Activated naive CD4-positive, alpha-beta T cell treated with anti-CD3 and anti-CD28 coated beads for 36 hours (primary cell): ENCODE measurements at regions not wholly inside any gene's neighbourhood (a gene's known extent, or its start where the extent isn't known, plus 50 kb on each side); places are given as distances from the start of the nearest gene placed in this dataset.
"Not testable (repeated sequence)": the region's sequence is repeated elsewhere in the genome, so short reads cannot be mapped to it uniquely, and the experiment has no call there.

ENCODE experiments used
- CTCF ChIA-PET: fragments of 350-600 bp; sonication (Branson Sonifier 250); formaldehyde crosslinking; loops from one replicate; lab custom pipeline; 2021; ENCODE audit warnings: antibody characterized with exemption; lab: Charles Lee
- DNase-seq: peaks from one replicate; pipeline ENCODE4 v3.0.0-alpha.2; 2020
- H3K27ac Mint-ChIP-seq: one replicate; pipeline ENCODE4 v1.8.0; 2021; ENCODE audit warnings: mild to moderate bottlenecking, mixed read lengths
- H3K27me3 Mint-ChIP-seq: one replicate; pipeline ENCODE4 v1.8.0; 2021; ENCODE audit warnings: low read depth, mixed read lengths
- H3K36me3 Mint-ChIP-seq: one replicate; pipeline ENCODE4 v1.8.0; 2021; ENCODE audit warnings: low read depth, mixed read lengths
- H3K4me1 Mint-ChIP-seq: one replicate; pipeline ENCODE4 v1.8.0; 2021; ENCODE audit warnings: low read depth, mixed read lengths
- H3K4me3 Mint-ChIP-seq: one replicate; pipeline ENCODE4 v1.8.0; 2021; ENCODE audit warnings: mild to moderate bottlenecking, moderate library complexity, mixed read lengths
- H3K9me3 Mint-ChIP-seq: one replicate; pipeline ENCODE4 v1.8.0; 2021; ENCODE audit warnings: mixed read lengths
- intact Hi-C: fragments of 100-400 bp; cut with micrococcal nuclease; formaldehyde crosslinking; loops from one replicate; pipeline ENCODE4 v1.15.1; 2023

GRCh38 chr17:37859451-37859850 is 64.8 kb upstream of the TBC1D3K start:
- H3K27ac Mint-ChIP-seq = no peak overlapping the region

GRCh38 chr17:37858391-37858790 is 65.8 kb upstream of the TBC1D3K start:
- H3K27ac Mint-ChIP-seq, H3K27me3 Mint-ChIP-seq, H3K9me3 Mint-ChIP-seq, H3K36me3 Mint-ChIP-seq, H3K4me3 Mint-ChIP-seq, CTCF ChIA-PET, H3K4me1 Mint-ChIP-seq, intact Hi-C loops, DNase-seq: not testable (repeated sequence)

More at GRCh38 chr17:37859451-37859850, 64.8 kb upstream of the TBC1D3K start:
- Mint-ChIP-seq H3K9me3 (peaks cover 8% of the 10 kb centered on the region), H3K36me3 (no peaks in the 10 kb centered on the region), H3K27me3 (no peaks in the 10 kb centered on the region), H3K4me3 (no peak overlapping the region), H3K4me1 (no peaks in the 10 kb centered on the region)
- CTCF ChIA-PET = no interaction called here
- intact Hi-C loops = no loop called here
- no peak for DNase-seq

- Mint-ChIP-seq H3K4me3 (no peak overlapping the region), H3K27ac (no peak overlapping the region), H3K4me1 (peaks cover 3% of the 10 kb centered on the region), H3K36me3 (no peaks in the 10 kb centered on the region), H3K9me3 (peaks cover 8% of the 10 kb centered on the region), H3K27me3 (no peaks in the 10 kb centered on the region)
- intact Hi-C loops = no loop called here
- no peak for DNase-seq
- CTCF ChIA-PET = no interaction called here
Measured at GRCh38 chr17:37856245-37856644, 68.0 kb upstream of the TBC1D3K start.

GRCh38 chr17:37849617-37849972 is 74.6 kb upstream of the TBC1D3K start:
- Mint-ChIP-seq H3K4me1 (peaks cover 17% of the 10 kb centered on the region), H3K4me3 (no peak overlapping the region), H3K9me3 (no peaks in the 10 kb centered on the region), H3K27ac (no peak overlapping the region), H3K36me3 (no peaks in the 10 kb centered on the region), H3K27me3 (peaks cover 6% of the 10 kb centered on the region)
- intact Hi-C loops = loop anchor here (1.0 kb wide), 1 partner anchor 75 kb away; no protein-coding TSS in a partner anchor
- CTCF ChIA-PET = no interaction called here
- no peak for DNase-seq

- H3K27ac Mint-ChIP-seq = no peak overlapping the region
- H3K9me3 Mint-ChIP-seq = no peaks in the 10 kb centered on the region
- peaks cover 6% of the 10 kb centered on the region for H3K27me3 Mint-ChIP-seq
- peaks cover 20% of the 10 kb centered on the region for H3K4me1 Mint-ChIP-seq
- peak; percentile 56 for DNase-seq
- H3K4me3 Mint-ChIP-seq = no peak overlapping the region
- H3K36me3 Mint-ChIP-seq = no peaks in the 10 kb centered on the region
- intact Hi-C loops = loop anchor here (1.0 kb wide), 1 partner anchor 75 kb away; no protein-coding TSS in a partner anchor
- CTCF ChIA-PET = interaction anchor here (1.1 kb wide), 1 partner anchor 57 kb away, joined by 3 read pairs; no protein-coding TSS in a partner anchor
Measured at GRCh38 chr17:37848690-37849616, 75.3 kb upstream of the TBC1D3K start.

- Mint-ChIP-seq H3K27ac (no peak overlapping the region), H3K4me1 (peaks cover 19% of the 10 kb centered on the region), H3K9me3 (no peaks in the 10 kb centered on the region), H3K36me3 (no peaks in the 10 kb centered on the region), H3K27me3 (peaks cover 6% of the 10 kb centered on the region), H3K4me3 (no peak overlapping the region)
- no peak for DNase-seq
- CTCF ChIA-PET = interaction anchor here (1.1 kb wide), 1 partner anchor 56 kb away, joined by 3 read pairs; no protein-coding TSS in a partner anchor
- intact Hi-C loops = no loop called here
Measured at GRCh38 chr17:37847811-37848331, 76.3 kb upstream of the TBC1D3K start.

GRCh38 chr17:37847102-37847501 is 77.1 kb upstream of the TBC1D3K start:
- DNase-seq = no peak
- Mint-ChIP-seq H3K4me3 (no peak overlapping the region), H3K9me3 (no peaks in the 10 kb centered on the region), H3K36me3 (no peaks in the 10 kb centered on the region), H3K27me3 (peaks cover 6% of the 10 kb centered on the region), H3K27ac (no peak overlapping the region), H3K4me1 (peaks cover 19% of the 10 kb centered on the region)
- CTCF ChIA-PET = interaction anchor here (0.6 kb wide), 1 partner anchor 1135 kb away, joined by 4 read pairs; no protein-coding TSS in a partner anchor
- intact Hi-C loops = no loop called here

- Mint-ChIP-seq H3K27ac (no peak overlapping the region), H3K27me3 (peaks cover 6% of the 10 kb centered on the region), H3K9me3 (no peaks in the 10 kb centered on the region), H3K36me3 (no peaks in the 10 kb centered on the region), H3K4me3 (no peak overlapping the region), H3K4me1 (peaks cover 19% of the 10 kb centered on the region)
- CTCF ChIA-PET = interaction anchor here (1.7 kb wide), 1 partner anchor 9 kb away, joined by 5 read pairs; no protein-coding TSS in a partner anchor
- intact Hi-C loops = no loop called here
- no peak for DNase-seq
Measured at GRCh38 chr17:37844977-37845293, 79.3 kb upstream of the TBC1D3K start.

- Mint-ChIP-seq H3K36me3 (no peaks in the 10 kb centered on the region), H3K27me3 (peaks cover 6% of the 10 kb centered on the region), H3K4me1 (peaks cover 19% of the 10 kb centered on the region), H3K9me3 (no peaks in the 10 kb centered on the region), H3K4me3 (no peak overlapping the region), H3K27ac (no peak overlapping the region)
- peak; percentile 72 for DNase-seq
- CTCF ChIA-PET = interaction anchor here (0.6 to 1.7 kb wide), 2 partner anchors 10 to 799 kb away, joined by 5 read pairs; no protein-coding TSS in a partner anchor
- intact Hi-C loops = no loop called here
Measured at GRCh38 chr17:37844158-37844976, 79.8 kb upstream of the TBC1D3K start.

GRCh38 chr17:37842401-37842800 is 81.8 kb upstream of the TBC1D3K start:
- peaks cover 7% of the 10 kb centered on the region for H3K4me1 Mint-ChIP-seq
- H3K4me3 Mint-ChIP-seq = no peak overlapping the region
- no peak for DNase-seq
- H3K27ac Mint-ChIP-seq = no peak overlapping the region
- peaks cover 11% of the 10 kb centered on the region for H3K27me3 Mint-ChIP-seq
- intact Hi-C loops = no loop called here
- H3K36me3 Mint-ChIP-seq = no peaks in the 10 kb centered on the region
- H3K9me3 Mint-ChIP-seq = no peaks in the 10 kb centered on the region
- CTCF ChIA-PET = no interaction called here

GRCh38 chr17:37841232-37841631 is 83.0 kb upstream of the TBC1D3K start:
- peaks cover 7% of the 10 kb centered on the region for H3K4me1 Mint-ChIP-seq

GRCh38 chr17:37840576-37840975 is 83.6 kb upstream of the TBC1D3K start:
- CTCF ChIA-PET = interaction anchor here (0.7 kb wide), 1 partner anchor 468 kb away, joined by 3 read pairs; no protein-coding TSS in a partner anchor
- Mint-ChIP-seq H3K9me3 (no peaks in the 10 kb centered on the region), H3K27ac (no peak overlapping the region), H3K4me1 (peaks cover 7% of the 10 kb centered on the region), H3K36me3 (no peaks in the 10 kb centered on the region), H3K27me3 (peaks cover 11% of the 10 kb centered on the region), H3K4me3 (no peak overlapping the region)
- intact Hi-C loops = no loop called here
- no peak for DNase-seq

More at GRCh38 chr17:37841232-37841631, 83.0 kb upstream of the TBC1D3K start:
- H3K27me3 Mint-ChIP-seq = peaks cover 11% of the 10 kb centered on the region
- CTCF ChIA-PET = no interaction called here
- intact Hi-C loops = no loop called here
- no peaks in the 10 kb centered on the region for H3K9me3 Mint-ChIP-seq
- H3K27ac Mint-ChIP-seq = no peak overlapping the region
- DNase-seq = no peak
- no peaks in the 10 kb centered on the region for H3K36me3 Mint-ChIP-seq
- no peak overlapping the region for H3K4me3 Mint-ChIP-seq
